HG03280 (cell line): ENCODE measurements at regions not wholly inside any gene's neighbourhood (a gene's known extent, or its start where the extent isn't known, plus 50 kb on each side); places are given as distances from the start of the nearest gene placed in this dataset.
"Not testable (repeated sequence)": the region's sequence is repeated elsewhere in the genome, so short reads cannot be mapped to it uniquely, and the experiment has no call there.

ENCODE experiments used
- ATAC-seq: cut with Tn5 transposase; IDR thresholded peaks from one replicate; pipeline ENCODE4 v1.9.1; 2021; ENCODE audit warnings: mild to moderate bottlenecking, moderate library complexity; ENCODE audit not compliant: unreplicated experiment

- no peak for ATAC-seq
Measured at GRCh38 chr9:75718677-75719076, 171.8 kb upstream of the PCSK5 start.

- ATAC-seq: no peak
Measured at GRCh38 chr9:75728391-75728790, 162.1 kb upstream of the PCSK5 start.

GRCh38 chr9:75734802-75735201 lies 155.7 kb upstream of the PCSK5 start:
- ATAC-seq: no peak

DNA sequence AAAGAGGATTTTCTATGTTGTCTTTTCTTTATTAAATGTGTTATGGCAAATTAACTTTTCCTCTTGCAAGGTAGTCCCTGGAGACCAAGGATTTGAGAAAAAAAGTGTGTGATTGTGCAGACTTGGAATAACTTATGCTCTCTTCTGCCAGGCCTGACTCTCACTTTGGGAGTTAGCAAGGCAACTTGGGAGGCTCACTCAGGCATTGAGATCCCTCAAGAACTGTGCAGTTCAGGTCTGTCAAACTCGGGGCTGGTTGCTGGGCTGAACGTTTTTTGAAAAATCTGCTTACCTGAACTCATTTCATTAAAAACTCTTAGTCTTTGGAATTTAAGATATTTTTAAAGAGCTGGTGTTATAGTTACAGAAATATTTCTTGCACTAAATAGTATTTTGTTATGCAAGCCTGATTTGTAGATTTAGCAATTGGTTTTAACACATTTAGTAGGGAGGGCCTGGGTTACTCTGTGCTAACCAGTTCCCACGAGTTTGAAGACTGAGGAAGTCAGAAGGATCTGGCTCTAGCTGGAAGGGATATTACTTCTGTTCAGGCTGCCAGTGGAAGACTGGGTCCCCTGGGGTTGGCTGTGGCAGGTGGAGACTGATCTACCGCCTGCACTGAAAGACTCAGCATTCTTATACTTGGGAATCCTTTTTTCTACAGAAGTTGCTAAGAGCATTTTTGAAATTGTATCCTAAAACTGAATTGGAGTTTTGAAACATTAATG lies 150.4 kb upstream of the PCSK5 start:
- no peak for ATAC-seq

GRCh38 chr9:75743855-75744254 lies 146.6 kb upstream of the PCSK5 start:
- no peak for ATAC-seq

- no peak for ATAC-seq
Measured at GRCh38 chr9:75754080-75754479, 136.4 kb upstream of the PCSK5 start.

- no peak for ATAC-seq
Measured at GRCh38 chr9:75775166-75775565, 115.3 kb upstream of the PCSK5 start.

GRCh38 chr9:75775966-75776691 lies 114.3 kb upstream of the PCSK5 start:
- no peak for ATAC-seq

GRCh38 chr9:75780185-75780584 lies 110.3 kb upstream of the PCSK5 start:
- ATAC-seq: no peak

- ATAC-seq: no peak
Measured at GRCh38 chr9:75788006-75788634, 102.4 kb upstream of the PCSK5 start.

DNA sequence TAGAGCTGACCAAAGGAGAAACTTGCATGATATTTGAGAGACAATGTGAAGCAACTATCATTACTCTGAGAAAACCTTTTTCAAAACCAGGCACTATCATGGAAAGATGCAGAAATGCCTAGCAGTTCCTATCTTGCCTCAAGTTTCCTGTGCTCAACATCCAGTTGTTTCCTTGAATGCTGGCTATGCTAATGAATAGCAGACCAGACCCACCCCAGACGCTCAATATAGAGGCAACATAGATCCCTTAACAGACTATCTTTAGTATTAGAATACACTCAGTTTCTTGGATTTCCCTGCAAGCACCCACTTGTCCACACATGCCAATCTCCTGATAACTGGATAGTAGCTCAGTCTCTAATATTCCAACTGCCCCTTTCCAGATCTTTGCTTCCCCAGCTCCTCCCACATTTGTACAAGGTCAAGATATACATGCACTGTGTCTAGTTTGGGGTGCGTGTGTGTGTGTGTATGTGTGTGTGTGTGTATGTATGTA lies 93.3 kb upstream of the PCSK5 start:
- ATAC-seq: no peak

DNA sequence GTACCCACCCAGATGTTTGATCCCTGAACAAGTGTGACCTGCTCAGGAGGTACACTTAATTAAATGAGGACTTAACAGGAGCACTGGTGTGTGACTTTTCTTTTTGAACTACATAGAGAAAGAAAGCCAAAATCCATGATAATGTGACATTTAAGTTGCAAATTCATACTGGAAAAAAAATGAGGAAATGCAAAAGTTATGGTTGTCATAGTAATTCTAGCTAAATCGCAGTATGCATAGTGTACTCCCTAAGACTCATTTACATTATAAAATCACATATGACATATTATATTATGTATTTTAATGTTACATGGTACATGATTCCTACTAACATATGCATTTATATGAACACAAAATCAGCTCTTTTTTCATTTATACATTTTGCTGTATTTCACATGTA lies 92.0 kb upstream of the PCSK5 start:
- ATAC-seq: no peak

DNA sequence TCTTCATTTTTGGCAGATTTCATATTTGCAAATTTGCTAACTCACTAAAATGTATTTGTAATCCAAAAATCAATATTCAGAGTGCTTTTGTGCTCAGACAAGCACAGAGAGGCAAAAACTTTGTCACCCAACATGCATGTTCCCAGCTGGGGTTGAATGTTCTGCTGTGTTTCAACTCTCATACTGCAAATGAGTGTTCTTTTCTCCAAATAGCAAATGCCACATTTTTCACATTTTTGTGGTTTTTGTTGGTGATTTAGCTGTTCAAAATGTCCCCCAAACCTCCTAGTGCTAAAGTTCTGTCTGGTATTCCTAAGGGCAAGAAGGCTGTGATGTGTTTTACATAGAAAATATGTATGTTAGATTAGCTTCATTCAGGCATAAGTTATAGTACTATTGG lies 87.3 kb upstream of the PCSK5 start:
- no peak for ATAC-seq

GRCh38 chr9:75810063-75810462 lies 80.4 kb upstream of the PCSK5 start:
- ATAC-seq: no peak

GRCh38 chr9:75811692-75812091 lies 78.8 kb upstream of the PCSK5 start:
- no peak for ATAC-seq

DNA sequence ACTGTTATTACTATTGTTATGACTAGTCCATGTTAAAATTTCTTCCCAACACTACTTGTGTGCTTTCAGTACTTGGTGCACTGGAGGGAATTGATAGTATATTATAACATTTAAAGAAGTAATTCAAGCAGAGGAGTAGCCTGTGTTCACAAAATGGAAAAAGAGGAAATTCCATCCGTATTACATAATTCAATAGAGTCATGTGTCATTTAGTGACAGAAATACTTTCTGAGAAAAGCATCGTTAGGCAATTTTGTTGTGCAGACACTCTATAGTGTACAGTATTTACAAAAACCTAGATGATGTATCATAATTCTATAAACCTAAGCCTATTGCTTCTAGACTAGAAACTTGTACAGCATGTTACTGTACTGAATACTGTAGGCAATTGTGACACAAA lies 78.3 kb upstream of the PCSK5 start:
- no peak for ATAC-seq

- no peak for ATAC-seq
Measured at GRCh38 chr9:75814667-75815066, 75.8 kb upstream of the PCSK5 start.

DNA sequence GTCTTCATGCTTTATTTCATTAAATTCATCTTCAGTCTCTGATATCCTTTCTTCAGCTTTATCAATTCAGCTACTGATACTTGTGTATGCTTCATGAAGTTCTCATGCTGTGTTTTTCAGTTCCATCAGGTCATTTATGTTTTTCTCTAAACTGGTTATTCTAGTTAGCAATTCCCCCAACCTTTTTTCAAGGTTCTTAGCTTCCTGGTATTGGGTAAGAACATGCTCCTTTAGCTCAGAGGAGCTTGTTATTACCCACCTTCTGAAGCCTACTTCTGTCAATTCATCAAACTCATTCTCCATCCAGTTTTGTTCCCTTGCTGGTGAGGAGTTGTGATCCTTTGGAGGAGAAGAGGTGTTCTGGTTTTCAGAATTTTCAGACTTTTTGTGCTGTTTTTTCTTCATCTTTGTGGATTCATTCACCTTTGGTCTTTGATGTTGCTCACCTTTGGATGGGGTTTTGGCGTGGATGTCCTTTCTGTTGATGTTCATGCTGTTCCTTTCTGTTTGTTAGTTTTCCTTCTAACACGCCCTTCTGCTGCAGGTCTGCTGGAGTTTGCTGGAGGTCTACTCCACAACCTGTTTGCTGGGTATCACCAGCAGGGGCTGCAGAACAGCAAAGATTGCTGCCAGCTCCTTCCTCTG lies 69.9 kb upstream of the PCSK5 start:
- not testable (repeated sequence) for ATAC-seq

DNA sequence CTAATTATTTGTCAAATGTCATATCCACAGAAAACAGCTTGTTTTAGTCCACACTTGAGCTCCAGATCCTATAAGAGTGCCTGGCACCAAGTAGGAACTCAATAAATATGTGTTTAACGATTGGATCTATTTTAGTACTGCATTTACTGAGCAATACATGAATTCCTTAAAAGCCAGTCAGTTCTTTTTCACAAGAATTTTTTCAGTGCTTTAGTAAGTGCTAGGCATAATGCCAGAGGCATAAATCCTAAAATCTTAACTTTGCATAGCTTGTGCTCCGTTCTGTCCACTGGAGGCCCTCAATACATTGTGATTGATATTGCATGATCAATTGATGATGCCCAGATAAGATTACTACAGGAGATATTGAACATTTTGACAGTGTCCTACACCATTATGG lies 67.3 kb upstream of the PCSK5 start:
- ATAC-seq: no peak

DNA sequence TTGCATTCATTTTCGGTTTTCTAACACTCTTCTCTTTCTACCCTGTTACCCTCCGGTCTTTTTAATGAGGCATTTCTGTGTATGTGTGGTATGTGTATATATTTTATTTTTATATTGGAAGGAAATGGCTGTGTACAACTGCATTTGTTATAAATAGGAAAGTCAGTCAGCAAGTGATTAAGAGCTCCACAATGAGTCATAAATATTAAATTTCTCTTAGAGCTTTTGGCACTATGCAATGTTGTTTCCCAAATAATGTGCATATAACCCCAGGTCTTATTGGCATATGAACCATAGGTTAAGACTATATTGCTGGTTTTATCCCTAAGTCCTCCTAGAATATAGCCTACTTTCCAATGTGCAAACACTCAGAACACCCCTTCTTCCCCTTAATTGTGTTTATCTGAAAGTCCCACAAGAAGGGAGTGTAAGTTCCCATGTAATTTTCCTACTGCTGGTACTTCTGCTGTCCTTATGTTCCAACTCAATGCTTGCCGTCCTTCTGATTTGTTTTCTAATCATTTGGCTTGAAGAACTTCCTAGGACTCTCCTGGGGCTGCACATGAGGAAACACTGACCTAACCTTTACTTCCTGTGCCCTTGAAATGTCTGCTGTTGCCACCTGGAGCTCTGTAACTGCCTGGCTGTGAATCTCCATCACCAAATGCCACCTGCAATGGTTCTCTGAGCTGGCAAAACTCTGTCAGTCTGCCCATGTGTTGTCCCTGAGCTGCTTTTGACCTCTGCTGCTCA lies 65.5 kb upstream of the PCSK5 start:
- ATAC-seq: no peak

DNA sequence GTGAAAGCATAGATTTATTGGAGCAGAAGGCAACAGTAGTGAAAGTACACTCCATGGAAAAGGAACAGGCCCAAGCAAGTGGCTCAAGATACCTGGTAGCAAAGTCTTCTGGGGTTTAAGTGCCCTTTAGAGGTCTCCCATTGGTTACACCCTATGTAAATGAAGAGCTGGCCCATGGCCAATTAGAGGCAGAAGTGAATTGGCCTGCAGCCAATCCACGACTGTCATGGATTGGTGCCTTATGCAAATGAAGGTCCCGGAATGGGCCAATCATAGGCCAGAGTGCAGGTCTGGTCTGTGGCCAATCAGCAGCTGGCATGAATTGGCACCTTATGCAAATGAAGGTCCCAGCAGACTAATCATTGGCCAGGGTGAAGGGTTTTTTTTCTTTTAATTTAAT lies 64.2 kb upstream of the PCSK5 start:
- ATAC-seq: no peak
